Stomach smooth muscle (tissue), 2 donors: ENCODE measurements at regions not wholly inside any gene's neighbourhood (a gene's known extent, or its start where the extent isn't known, plus 50 kb on each side); places are given as distances from the start of the nearest gene placed in this dataset.

Source experiments
- H3K27ac ChIP-seq: one replicate; pipeline ENCODE4 v1.7.0; 2013; ENCODE audit warnings: mild to moderate bottlenecking, low read length, inconsistent platforms
- H3K27me3 ChIP-seq, 2 donors: one replicate each; pipeline ENCODE4 v1.7.0; 2013; ENCODE audit warnings: low read length in 2 of 2; ENCODE audit not compliant: insufficient read depth in 2 of 2, control insufficient read depth in 1 of 2
- H3K36me3 ChIP-seq, 2 donors: one replicate each; pipeline ENCODE4 v1.7.0; 2013; ENCODE audit warnings: low read length in 2 of 2; ENCODE audit not compliant: control insufficient read depth in 2 of 2, insufficient read depth in 2 of 2
- H3K4me1 ChIP-seq: one replicate; pipeline ENCODE4 v1.7.0; 2013; ENCODE audit warnings: low read length; ENCODE audit not compliant: control insufficient read depth, insufficient read depth
- H3K4me3 ChIP-seq, 2 donors: one replicate each; pipeline ENCODE4 v1.7.0; 2013; ENCODE audit warnings: low read length in 2 of 2
- H3K9ac ChIP-seq, 2 donors: one replicate each; pipeline ENCODE4 v1.7.0; 2013; ENCODE audit warnings: low read length in 2 of 2, mild to moderate bottlenecking in 1 of 2
- H3K9me3 ChIP-seq, 2 donors: one replicate each; pipeline ENCODE4 v1.7.0; 2013; ENCODE audit warnings: low read length in 2 of 2; ENCODE audit not compliant: control insufficient read depth in 2 of 2
- donor health status: healthy.
- donor health status: Pancreatic carcinoma.

- no peak overlapping the region for H3K4me3 ChIP-seq
- peaks cover 12 to 25% of the 10 kb centered on the region in 2 donors for H3K27me3 ChIP-seq
- no peaks in the 10 kb centered on the region for H3K36me3 ChIP-seq
- no peaks in the 10 kb centered on the region for H3K4me1 ChIP-seq
- no peak overlapping the region for H3K27ac ChIP-seq
- H3K9me3 ChIP-seq: no peaks in the 10 kb centered on the region
- no peak overlapping the region for H3K9ac ChIP-seq
These were observed 241.8 kb downstream of the NPHP4 start for GRCh38 chr1:5750186-5751162.

- Histone ChIP-seq H3K9me3 (no peaks in the 10 kb centered on the region), H3K9ac (no peak overlapping the region), H3K27me3 (peaks cover 18 to 28% of the 10 kb centered on the region in 2 donors), H3K4me3 (no peak overlapping the region), H3K36me3 (no peaks in the 10 kb centered on the region), H3K4me1 (no peaks in the 10 kb centered on the region), H3K27ac (no peak overlapping the region)
These were observed 243.7 kb downstream of the NPHP4 start for GRCh38 chr1:5748286-5749225.

- Histone ChIP-seq H3K9ac (no peak overlapping the region), H3K36me3 (no peaks in the 10 kb centered on the region), H3K27me3 (peaks cover 19 to 30% of the 10 kb centered on the region in 2 donors), H3K27ac (no peak overlapping the region), H3K4me1 (no peaks in the 10 kb centered on the region), H3K9me3 (no peaks in the 10 kb centered on the region), H3K4me3 (no peak overlapping the region)
These were observed 244.6 kb downstream of the NPHP4 start for GRCh38 chr1:5747426-5748285.

- no peak overlapping the region for H3K27ac ChIP-seq
- H3K9ac ChIP-seq: no peak overlapping the region
- no peaks in the 10 kb centered on the region for H3K4me1 ChIP-seq
- H3K36me3 ChIP-seq: no peaks in the 10 kb centered on the region
- H3K9me3 ChIP-seq: no peaks in the 10 kb centered on the region
- H3K27me3 ChIP-seq: peaks cover 20 to 26% of the 10 kb centered on the region in 2 donors
- no peak overlapping the region for H3K4me3 ChIP-seq
These were observed 245.4 kb downstream of the NPHP4 start for GRCh38 chr1:5746611-5747425.

GRCh38 chr1:5745800-5746610, 246.2 kb downstream of the NPHP4 start:
- no peaks in the 10 kb centered on the region for H3K9me3 ChIP-seq
- no peaks in the 10 kb centered on the region for H3K4me1 ChIP-seq
- no peak overlapping the region for H3K27ac ChIP-seq
- H3K36me3 ChIP-seq: no peaks in the 10 kb centered on the region
- peaks cover 22 to 27% of the 10 kb centered on the region in 2 donors for H3K27me3 ChIP-seq
- no peak overlapping the region for H3K9ac ChIP-seq
- H3K4me3 ChIP-seq: no peak overlapping the region

GRCh38 chr1:5744911-5745799, 247.1 kb downstream of the NPHP4 start:
- H3K4me3 ChIP-seq: no peak overlapping the region
- H3K4me1 ChIP-seq: no peaks in the 10 kb centered on the region
- no peak overlapping the region for H3K27ac ChIP-seq

GRCh38 chr1:5744341-5744740, 247.9 kb downstream of the NPHP4 start:
- no peaks in the 10 kb centered on the region for H3K9me3 ChIP-seq
- H3K4me1 ChIP-seq: no peaks in the 10 kb centered on the region
- H3K27ac ChIP-seq: no peak overlapping the region
- no peak overlapping the region for H3K9ac ChIP-seq
- H3K27me3 ChIP-seq: peaks cover 21 to 22% of the 10 kb centered on the region in 2 donors
- no peak overlapping the region for H3K4me3 ChIP-seq
- H3K36me3 ChIP-seq: no peaks in the 10 kb centered on the region

More at GRCh38 chr1:5744911-5745799, 247.1 kb downstream of the NPHP4 start:
- H3K27me3 ChIP-seq: peaks cover 22 to 24% of the 10 kb centered on the region in 2 donors
- no peaks in the 10 kb centered on the region for H3K9me3 ChIP-seq
- H3K9ac ChIP-seq: no peak overlapping the region
- H3K36me3 ChIP-seq: no peaks in the 10 kb centered on the region

- Histone ChIP-seq H3K27ac (no peak overlapping the region), H3K4me3 (no peak overlapping the region), H3K4me1 (no peaks in the 10 kb centered on the region), H3K36me3 (no peaks in the 10 kb centered on the region), H3K9ac (no peak overlapping the region), H3K9me3 (no peaks in the 10 kb centered on the region), H3K27me3 (peaks cover 16 to 22% of the 10 kb centered on the region in 2 donors)
These were observed 248.7 kb downstream of the NPHP4 start for GRCh38 chr1:5743435-5744095.
